HL-60 (cell line): ENCODE measurements at regions not wholly inside any gene's neighbourhood (a gene's known extent, or its start where the extent isn't known, plus 50 kb on each side); places are given as distances from the start of the nearest gene placed in this dataset.

Source experiments
- DNase-seq, 2 experiments: peaks; one replicate each; pipeline ENCODE4 v3.0.0-alpha.2; 2010 to 2020; ENCODE audit warnings: low read depth in 1 of 2, low spot score in 1 of 2
- H3K27ac ChIP-seq: fragments of 250-450 bp; sonication (Bioruptor Pico); replicated peaks from 2 replicates; pipeline ENCODE4 v1.5.1; 2020; ENCODE audit warnings: mild to moderate bottlenecking, moderate library complexity
- H3K27me3 ChIP-seq: fragments of 250-450 bp; sonication (Bioruptor Pico); 2 replicates; pipeline ENCODE4 v1.5.1; 2021; ENCODE audit warnings: mild to moderate bottlenecking, moderate library complexity; ENCODE audit not compliant: insufficient read depth, poor library complexity, severe bottlenecking
- H3K4me3 ChIP-seq: replicated peaks from 2 replicates; pipeline ENCODE4 v1.5.1; 2011; ENCODE audit warnings: mild to moderate bottlenecking, control low read depth, low read length; ENCODE audit not compliant: insufficient read depth
- GABPA ChIP-seq: IDR thresholded peaks from 2 replicates; pipeline ENCODE4 v1.6.1; 2012; ENCODE audit warnings: low read depth
- POLR2AphosphoS5 ChIP-seq: IDR thresholded peaks from 2 replicates; pipeline ENCODE4 v1.6.1; 2012; ENCODE audit warnings: low read depth
- SPI1 ChIP-seq: IDR thresholded peaks from 2 replicates; pipeline ENCODE4 v1.6.1; 2012; ENCODE audit warnings: low read depth, mild to moderate bottlenecking, borderline replicate concordance
- TF ChIP-seq, protein P1 (sequence below): IDR thresholded peaks from 2 replicates; pipeline ENCODE4 v1.6.1; 2012; ENCODE audit warnings: low read depth; ENCODE audit not compliant: insufficient replicate concordance
- TF ChIP-seq, protein P2 (sequence below): IDR thresholded peaks from one replicate; pipeline ENCODE4 v1.5.1; 2011; ENCODE audit warnings: low read length, control low read depth, inconsistent platforms; ENCODE audit not compliant: insufficient read depth

DNA sequence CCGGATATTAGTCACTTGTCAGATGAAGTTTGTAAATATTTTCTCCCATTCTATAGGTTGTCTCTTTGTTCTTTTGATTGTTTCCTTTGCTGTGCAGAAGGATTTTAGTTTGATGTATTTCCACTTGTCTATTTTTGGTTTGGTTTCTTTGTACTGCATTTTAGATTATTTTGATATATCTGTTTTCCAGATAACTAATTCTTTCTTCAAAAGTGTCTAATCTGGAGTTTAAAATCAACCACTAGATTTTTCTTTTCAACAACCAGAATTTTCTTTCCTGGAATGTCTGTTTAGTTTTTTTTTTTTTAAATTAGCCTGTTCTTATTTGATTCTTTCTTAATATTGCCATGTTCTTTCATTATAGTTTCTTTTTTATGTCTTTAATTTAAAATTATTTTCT is 116.8 kb upstream of the INHBA start:
- Histone ChIP-seq H3K27me3 (no peaks in the 10 kb centered on the region), H3K27ac (no peak overlapping the region), H3K4me3 (no peak overlapping the region)
- DNase-seq: no peak
- no peak for TF ChIP-seq SPI1
- no peak for TF ChIP-seq GABPA
- TF ChIP-seq POLR2AphosphoS5: no peak
- TF ChIP-seq, protein P1, sequence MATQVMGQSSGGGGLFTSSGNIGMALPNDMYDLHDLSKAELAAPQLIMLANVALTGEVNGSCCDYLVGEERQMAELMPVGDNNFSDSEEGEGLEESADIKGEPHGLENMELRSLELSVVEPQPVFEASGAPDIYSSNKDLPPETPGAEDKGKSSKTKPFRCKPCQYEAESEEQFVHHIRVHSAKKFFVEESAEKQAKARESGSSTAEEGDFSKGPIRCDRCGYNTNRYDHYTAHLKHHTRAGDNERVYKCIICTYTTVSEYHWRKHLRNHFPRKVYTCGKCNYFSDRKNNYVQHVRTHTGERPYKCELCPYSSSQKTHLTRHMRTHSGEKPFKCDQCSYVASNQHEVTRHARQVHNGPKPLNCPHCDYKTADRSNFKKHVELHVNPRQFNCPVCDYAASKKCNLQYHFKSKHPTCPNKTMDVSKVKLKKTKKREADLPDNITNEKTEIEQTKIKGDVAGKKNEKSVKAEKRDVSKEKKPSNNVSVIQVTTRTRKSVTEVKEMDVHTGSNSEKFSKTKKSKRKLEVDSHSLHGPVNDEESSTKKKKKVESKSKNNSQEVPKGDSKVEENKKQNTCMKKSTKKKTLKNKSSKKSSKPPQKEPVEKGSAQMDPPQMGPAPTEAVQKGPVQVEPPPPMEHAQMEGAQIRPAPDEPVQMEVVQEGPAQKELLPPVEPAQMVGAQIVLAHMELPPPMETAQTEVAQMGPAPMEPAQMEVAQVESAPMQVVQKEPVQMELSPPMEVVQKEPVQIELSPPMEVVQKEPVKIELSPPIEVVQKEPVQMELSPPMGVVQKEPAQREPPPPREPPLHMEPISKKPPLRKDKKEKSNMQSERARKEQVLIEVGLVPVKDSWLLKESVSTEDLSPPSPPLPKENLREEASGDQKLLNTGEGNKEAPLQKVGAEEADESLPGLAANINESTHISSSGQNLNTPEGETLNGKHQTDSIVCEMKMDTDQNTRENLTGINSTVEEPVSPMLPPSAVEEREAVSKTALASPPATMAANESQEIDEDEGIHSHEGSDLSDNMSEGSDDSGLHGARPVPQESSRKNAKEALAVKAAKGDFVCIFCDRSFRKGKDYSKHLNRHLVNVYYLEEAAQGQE: no peak
- TF ChIP-seq, protein P2, sequence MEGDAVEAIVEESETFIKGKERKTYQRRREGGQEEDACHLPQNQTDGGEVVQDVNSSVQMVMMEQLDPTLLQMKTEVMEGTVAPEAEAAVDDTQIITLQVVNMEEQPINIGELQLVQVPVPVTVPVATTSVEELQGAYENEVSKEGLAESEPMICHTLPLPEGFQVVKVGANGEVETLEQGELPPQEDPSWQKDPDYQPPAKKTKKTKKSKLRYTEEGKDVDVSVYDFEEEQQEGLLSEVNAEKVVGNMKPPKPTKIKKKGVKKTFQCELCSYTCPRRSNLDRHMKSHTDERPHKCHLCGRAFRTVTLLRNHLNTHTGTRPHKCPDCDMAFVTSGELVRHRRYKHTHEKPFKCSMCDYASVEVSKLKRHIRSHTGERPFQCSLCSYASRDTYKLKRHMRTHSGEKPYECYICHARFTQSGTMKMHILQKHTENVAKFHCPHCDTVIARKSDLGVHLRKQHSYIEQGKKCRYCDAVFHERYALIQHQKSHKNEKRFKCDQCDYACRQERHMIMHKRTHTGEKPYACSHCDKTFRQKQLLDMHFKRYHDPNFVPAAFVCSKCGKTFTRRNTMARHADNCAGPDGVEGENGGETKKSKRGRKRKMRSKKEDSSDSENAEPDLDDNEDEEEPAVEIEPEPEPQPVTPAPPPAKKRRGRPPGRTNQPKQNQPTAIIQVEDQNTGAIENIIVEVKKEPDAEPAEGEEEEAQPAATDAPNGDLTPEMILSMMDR: no peak

DNA sequence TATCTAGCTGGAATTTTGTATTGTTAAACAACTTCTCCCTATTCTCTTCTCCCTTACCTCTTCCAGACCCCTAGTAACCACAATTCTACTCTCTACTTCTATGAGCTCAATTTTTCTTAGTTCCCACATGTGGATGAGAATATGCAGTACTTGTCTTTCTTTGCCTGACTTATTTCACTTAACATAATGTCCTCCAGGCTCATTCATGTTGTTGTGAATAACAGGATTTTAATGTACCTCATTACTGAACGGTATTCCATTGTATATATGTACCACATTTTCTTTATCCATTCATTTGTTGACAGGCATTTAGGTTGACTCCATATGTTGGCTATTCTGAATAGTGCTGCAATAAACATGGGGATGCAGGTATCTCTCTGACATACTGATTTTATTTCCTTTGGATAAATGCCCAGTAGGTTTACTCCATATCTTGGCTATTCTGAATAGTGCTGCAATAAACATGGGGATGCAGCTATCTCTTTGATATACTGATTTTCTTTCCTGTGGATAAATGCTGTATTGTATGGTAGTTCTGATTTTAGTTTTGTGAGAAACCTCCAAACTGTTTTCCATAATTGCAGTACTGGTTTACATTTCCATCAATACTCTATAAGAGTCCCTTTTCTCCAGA is 116.0 kb upstream of the INHBA start:
- H3K27me3 ChIP-seq: no peaks in the 10 kb centered on the region
- no peak for TF ChIP-seq SPI1
- TF ChIP-seq POLR2AphosphoS5: no peak
- TF ChIP-seq, protein P1: no peak
- no peak overlapping the region for H3K4me3 ChIP-seq
- no peak overlapping the region for H3K27ac ChIP-seq
- DNase-seq: no peak

DNA sequence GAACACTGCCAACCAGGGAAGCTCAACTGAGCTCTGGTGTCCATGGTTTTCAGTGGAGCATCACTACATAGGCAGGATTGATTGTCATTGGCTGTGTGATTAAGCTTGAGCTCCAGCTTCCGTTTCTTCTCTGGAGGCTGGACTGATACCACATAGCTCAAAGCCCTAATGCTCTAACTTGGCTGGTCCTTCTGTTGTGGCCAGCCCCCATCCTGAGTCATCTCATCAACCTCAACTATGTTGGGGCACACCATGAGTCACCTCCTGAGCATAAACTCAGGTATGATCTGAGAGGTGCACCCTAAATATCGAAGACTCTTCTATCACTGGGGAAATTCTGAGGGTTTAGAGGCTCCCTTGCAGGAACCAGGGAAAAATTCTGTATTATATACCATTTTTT is 114.5 kb upstream of the INHBA start:
- no peak for TF ChIP-seq SPI1
- no peak for TF ChIP-seq GABPA
- no peaks in the 10 kb centered on the region for H3K27me3 ChIP-seq
- no peak overlapping the region for H3K4me3 ChIP-seq
- no peak for DNase-seq
- H3K27ac ChIP-seq: no peak overlapping the region

DNA sequence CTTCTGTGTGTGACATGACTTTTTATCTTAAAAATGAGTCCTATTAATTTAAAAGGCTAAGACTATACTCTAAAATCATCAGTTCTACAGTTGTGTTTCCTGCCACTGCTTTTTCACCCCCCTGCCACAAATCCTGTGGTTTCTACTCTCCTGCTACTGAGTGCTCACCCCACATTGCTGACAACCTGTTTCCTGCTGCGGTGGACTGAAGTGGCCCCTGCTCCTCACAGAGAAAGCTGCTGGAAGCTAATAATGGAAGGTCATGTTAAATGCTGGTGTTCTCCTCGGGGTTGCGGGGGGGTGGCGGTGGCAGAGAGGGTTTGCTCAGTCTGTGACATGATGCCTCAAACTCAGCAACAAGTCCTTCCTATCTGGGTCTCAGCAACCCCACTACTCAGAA is 113.2 kb upstream of the INHBA start:
- no peaks in the 10 kb centered on the region for H3K27me3 ChIP-seq
- DNase-seq: peak in 1 of 2 experiments; percentile 86
- peak overlapping the region; percentile 40 for H3K27ac ChIP-seq
- TF ChIP-seq, protein P1: peak; percentile 29
- TF ChIP-seq, protein P2: no peak
- TF ChIP-seq POLR2AphosphoS5: peak; percentile 98
- TF ChIP-seq GABPA: no peak
- H3K4me3 ChIP-seq: no peak overlapping the region
